NCI-H524 treated with DMSO at 0.1 percent for 48 hours (cell line): ENCODE measurements at regions not wholly inside any gene's neighbourhood (a gene's known extent, or its start where the extent isn't known, plus 50 kb on each side); places are given as distances from the start of the nearest gene placed in this dataset.
A peak's percentile ranks its signal among the peaks of the same experiment; 100 is the strongest.
"Not testable (repeated sequence)": the region's sequence is repeated elsewhere in the genome, so short reads cannot be mapped to it uniquely, and the experiment has no call there.

Experiments used
- DNase-seq: peaks from one replicate; lab custom pipeline; 2025; lab: John Stamatoyannopoulos, UW

- DNase-seq, result no peak
Measured at GRCh38 chr10:55747244-55747643, 613.8 kb downstream of the ZWINT start.

GRCh38 chr10:55746002-55746401, 615.1 kb downstream of the ZWINT start:
- DNase-seq, result no peak

GRCh38 chr10:55742487-55742886, 618.6 kb downstream of the ZWINT start:
- DNase-seq, result no peak

- DNase-seq, result not testable (repeated sequence)
Measured at GRCh38 chr10:55740767-55741166, 620.3 kb downstream of the ZWINT start.

DNA sequence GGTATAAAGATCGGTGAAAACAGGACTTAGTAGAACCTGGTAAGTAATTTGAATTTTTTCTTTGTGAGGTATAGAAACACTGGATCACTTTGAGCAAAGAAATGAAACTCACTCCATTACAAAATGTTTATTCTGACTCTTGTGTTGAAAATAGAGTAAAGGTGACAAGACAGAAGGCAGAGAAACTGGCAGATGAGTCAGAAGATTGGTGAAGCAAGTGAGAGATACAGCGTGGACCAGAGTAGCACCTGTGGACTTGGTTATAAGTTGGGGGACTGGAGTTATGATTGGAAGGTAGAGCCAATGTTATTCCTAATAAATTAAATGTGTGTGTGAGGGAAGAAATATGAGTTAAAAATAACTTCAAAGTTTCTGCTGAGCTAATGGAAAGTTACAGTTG, 620.9 kb downstream of the ZWINT start:
- no peak for DNase-seq

- no peak for DNase-seq
Measured at GRCh38 chr10:55734112-55734511, 626.9 kb downstream of the ZWINT start.

GRCh38 chr10:55704950-55705349, 656.1 kb downstream of the ZWINT start:
- DNase-seq, result no peak

DNA sequence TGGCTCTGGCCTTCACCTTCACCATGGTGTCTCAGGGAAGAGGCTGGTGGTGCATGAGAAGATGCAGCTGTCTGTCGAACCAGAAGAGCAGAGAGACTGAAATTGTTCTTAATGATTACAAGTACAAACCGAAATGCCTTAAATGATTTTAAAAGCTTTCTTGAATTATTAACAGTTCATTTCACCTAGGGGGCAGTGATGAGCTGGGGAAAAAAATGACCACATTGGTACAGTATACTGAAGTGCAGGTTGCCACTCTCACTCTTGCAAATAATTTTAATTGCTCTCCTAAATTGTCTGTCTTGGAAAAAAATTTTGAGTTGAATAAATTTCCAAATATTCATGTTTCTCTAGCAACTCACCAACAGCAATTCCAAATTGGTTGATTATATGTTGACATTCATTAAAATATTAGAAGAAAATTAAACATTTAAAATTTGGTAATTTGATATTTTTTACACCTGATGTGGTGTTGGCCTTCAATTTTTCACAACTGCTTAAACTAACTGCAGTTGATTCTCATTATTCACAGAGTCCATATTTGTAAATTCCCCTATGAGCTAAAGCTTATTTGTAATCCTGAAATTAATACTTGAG, 692.6 kb downstream of the ZWINT start:
- DNase-seq, result no peak

DNA sequence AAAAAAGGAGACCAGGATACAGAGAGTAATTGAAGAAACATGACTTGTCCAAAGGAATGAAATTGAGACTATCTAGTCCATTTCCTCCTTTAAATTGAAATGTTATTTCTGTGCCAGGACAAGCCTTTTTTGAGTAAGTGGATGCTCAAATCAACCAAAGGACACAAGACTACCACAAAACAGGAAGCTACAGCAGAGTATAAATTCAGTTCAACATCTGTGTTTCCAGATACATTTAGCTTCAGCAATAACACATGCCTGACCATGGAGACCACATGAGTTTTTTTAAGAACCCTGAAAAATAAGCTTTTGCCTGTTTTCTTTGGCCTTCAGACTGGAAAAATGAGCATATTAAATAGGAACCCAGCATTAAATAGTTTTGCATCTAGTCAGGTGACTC, 707.5 kb downstream of the ZWINT start:
- no peak for DNase-seq

DNA sequence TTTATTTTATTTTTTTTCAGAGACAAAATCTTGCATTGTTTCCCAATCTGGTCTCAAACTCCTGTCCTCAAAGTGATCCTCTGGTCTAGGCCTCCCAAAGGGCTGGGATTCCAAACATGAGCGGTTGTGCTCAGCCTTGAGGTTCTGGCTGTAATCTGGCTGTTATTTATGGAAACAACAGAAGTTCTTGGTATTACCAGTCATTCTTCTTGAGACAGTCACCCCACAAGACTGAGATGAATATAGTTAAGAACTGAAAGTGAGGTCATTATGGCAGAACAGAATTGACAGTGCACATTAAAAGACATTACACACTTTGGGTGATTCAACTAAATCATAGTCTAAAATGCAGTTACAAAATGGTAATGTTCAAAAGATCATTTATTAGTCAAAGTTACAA, 719.5 kb downstream of the ZWINT start:
- DNase-seq, result no peak

DNA sequence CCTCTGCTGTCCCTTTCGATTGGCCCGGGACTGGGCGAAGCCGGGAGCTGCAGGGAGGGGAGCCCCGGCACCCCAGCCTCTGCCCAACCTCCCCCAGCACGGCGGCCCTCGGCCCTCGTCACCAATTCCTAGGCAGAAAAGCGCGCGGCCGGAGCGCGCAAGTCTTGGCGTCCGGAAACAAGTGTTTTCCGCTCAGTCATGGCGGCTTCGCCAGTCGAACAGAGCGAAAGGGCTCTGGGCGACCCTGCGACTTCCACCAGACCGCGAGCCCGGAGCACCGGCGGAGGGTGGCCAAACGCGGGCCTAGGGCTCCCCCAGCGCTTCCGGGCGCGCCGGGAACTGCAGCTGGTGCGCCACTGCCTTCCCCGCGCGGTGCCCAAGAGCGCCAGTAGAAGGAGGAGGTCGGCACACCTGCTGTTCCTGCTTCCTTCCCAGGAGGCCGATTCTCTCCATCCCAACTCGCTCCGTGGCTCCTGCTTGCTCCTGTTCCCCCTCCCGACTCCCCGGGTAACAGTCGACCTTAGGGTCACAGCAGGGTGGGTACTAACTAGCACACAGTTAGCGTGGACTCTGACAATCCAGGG, 729.9 kb downstream of the ZWINT start:
- no peak for DNase-seq

GRCh38 chr10:55630491-55631056, 730.5 kb downstream of the ZWINT start:
- DNase-seq, result no peak

- DNase-seq, result peak; percentile 2
Measured at GRCh38 chr10:55629793-55630490, 731.1 kb downstream of the ZWINT start.

GRCh38 chr10:55628260-55628701, 732.8 kb downstream of the ZWINT start:
- DNase-seq, result no peak

DNA sequence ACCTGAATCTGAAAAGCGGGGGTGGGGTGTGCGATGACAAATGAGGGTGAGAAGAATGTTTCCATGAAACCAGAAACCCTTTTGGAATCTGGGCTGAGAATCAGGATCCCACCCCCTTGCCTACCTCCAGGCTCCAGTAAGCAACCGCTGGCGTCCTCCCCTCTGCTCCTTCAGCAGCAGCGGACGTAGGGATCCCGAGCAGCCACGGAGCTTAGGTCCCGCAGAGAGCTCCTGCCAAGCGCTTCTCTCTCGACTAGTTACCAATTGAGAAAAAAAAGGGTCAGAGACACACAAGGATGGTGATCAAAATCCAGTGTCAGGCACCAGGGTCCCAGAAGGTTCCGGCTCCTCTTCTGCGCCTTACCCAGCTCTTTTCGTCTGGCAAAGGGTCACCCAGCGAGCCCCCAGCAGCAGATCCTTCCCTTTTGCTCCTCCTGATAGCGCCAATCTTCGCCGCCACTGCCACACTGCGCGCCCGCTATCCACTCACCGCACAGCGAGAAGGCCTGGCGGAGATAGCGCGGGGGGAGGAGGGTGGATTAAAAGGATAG, 733.5 kb downstream of the ZWINT start:
- DNase-seq, result no peak

GRCh38 chr10:55601690-55602478, 759.2 kb downstream of the ZWINT start:
- not testable (repeated sequence) for DNase-seq

- no peak for DNase-seq
Measured at GRCh38 chr10:55551603-55552002, 750.6 kb upstream of the PCDH15 start.

DNA sequence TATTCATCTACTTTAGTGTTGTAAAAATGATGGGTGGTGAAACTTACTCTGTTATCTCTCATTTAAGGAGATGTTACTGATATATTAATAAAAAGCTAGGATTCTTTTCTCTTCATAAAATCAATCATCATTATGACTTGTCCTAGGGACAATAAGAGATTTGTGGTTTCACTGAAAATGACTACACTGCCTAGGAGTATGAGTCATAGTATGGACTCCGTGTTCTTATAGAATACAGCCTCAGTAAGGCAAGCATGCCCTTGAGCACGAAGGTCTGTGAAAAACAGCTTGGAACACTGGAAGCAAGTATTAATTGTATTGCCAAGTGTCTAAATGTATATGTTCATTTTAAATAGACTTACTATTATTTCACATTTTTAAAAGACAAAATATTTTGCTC, 749.2 kb upstream of the PCDH15 start:
- no peak for DNase-seq

DNA sequence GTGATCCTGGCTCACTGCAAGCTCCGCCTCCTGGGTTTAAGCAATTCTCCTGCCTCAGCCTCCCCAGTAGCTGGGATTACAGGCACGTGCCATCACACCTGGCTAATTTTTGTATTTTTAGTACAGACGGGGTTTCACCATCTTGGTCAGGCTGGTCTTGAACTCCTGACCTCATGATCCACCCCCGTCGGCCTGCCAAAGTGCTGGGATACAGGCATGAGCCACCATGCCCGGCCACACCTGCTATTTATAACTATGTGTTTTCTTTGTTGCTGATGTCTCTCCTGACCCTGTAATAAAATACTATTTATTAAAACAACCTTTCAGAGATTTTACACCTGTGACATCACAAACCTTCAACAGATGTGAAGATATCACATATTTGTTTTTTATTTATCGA, 736.5 kb upstream of the PCDH15 start:
- not testable (repeated sequence) for DNase-seq

- no peak for DNase-seq
Measured at GRCh38 chr10:55519264-55519663, 718.2 kb upstream of the PCDH15 start.

GRCh38 chr10:55518416-55518815, 717.4 kb upstream of the PCDH15 start:
- not testable (repeated sequence) for DNase-seq

DNA sequence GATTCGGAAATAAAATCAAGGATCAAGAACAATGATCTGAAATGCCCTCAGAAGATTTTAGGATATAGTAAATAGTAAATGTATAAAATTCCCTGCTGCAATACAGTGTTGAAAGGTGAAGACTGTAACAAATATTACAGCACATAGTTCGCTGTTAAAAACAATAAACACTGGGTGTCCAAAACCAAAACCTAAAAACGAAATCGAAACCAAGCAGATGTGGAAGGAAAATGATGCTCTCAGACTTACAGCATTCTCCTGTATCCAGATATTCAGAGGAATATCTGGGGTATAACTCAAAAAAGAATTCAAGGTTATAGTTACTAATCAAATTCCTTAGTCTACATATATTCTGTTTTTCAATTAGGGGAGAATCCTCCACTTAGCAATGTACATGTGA, 708.1 kb upstream of the PCDH15 start:
- DNase-seq, result no peak
